ENCODE measurements at regions not wholly inside any gene's neighbourhood (a gene's known extent, or its start where the extent isn't known, plus 50 kb on each side); places are given as distances from the start of the nearest gene placed in this dataset.

DNA sequence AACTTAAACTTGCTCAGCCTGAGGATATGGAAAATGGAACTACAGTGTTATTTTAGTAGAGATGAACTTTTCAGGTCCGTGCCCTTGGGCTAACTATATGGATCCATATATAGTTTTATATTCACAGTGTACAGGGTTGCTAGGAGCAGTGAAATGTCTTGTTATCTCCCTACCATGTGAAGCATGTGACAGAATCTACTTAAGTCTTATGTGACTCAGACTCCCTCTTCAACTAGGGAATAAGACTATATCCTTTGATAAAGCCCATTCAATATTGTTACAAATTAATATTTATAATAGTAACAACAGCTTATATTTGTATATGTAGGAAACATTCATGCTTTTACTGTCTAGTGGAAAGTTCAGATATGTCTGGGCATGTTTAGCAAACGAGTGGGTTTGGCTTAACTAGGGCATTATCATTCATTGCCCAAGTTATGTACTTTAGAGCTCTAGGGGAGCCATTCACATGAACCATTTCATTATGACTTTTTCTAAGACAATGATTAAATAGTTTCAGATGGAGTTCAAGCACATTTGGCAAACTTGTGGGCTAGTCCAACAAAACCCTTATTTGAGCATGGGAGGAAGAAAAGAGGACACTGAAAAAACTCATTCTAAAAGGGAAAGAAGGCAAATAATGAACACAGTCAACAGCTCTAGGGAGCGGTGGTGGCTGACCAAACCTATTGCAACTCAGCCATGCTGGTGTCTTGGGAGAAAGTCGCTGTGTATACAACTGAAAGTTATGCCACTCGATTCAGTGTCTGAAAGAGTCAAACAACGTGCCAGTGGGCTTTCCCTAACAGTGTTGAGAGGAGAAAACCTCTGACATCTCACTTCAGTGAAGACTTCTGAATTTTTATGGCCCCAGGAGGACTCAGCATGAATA is 305.9 kb upstream of the G2E3 start:
- TF ChIP-seq, protein P1, sequence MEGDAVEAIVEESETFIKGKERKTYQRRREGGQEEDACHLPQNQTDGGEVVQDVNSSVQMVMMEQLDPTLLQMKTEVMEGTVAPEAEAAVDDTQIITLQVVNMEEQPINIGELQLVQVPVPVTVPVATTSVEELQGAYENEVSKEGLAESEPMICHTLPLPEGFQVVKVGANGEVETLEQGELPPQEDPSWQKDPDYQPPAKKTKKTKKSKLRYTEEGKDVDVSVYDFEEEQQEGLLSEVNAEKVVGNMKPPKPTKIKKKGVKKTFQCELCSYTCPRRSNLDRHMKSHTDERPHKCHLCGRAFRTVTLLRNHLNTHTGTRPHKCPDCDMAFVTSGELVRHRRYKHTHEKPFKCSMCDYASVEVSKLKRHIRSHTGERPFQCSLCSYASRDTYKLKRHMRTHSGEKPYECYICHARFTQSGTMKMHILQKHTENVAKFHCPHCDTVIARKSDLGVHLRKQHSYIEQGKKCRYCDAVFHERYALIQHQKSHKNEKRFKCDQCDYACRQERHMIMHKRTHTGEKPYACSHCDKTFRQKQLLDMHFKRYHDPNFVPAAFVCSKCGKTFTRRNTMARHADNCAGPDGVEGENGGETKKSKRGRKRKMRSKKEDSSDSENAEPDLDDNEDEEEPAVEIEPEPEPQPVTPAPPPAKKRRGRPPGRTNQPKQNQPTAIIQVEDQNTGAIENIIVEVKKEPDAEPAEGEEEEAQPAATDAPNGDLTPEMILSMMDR (IDR thresholded peaks at IDR 0.05): no peak
- TF ChIP-seq POLR2A (IDR thresholded peaks at IDR 0.05) (no peak), EP300 (IDR thresholded peaks at IDR 0.05) (no peak), POLR2AphosphoS5 (IDR thresholded peaks at IDR 0.05) (no peak)

Data from upper lobe of left lung (tissue), 4 donors.